MM.1S (cell line): ENCODE measurements at regions not wholly inside any gene's neighbourhood (a gene's known extent, or its start where the extent isn't known, plus 50 kb on each side); places are given as distances from the start of the nearest gene placed in this dataset.

Experiments
- DNase-seq: peaks from one replicate; pipeline ENCODE4 v3.0.0-alpha.2; 2015
- H2AFZ ChIP-seq: fragments of 300-600 bp; sonication (generic); 2 replicates; pipeline ENCODE4 v1.6.0; 2016; ENCODE audit warnings: antibody characterized with exemption, low read length
- H3F3A ChIP-seq: fragments of 300-600 bp; sonication (generic); 2 replicates; pipeline ENCODE4 v1.6.1; 2016; ENCODE audit warnings: mild to moderate bottlenecking, antibody characterized with exemption, low read length, moderate library complexity, mixed read lengths; ENCODE audit not compliant: insufficient read depth
- H3K27ac ChIP-seq: fragments of 300-600 bp; sonication (generic); 2 replicates; pipeline ENCODE4 v1.5.1; 2016; ENCODE audit warnings: mild to moderate bottlenecking, low read length
- H3K27me3 ChIP-seq: fragments of 300-600 bp; sonication (generic); replicated peaks from 2 replicates; pipeline ENCODE4 v1.6.0; 2016; ENCODE audit warnings: low read length; ENCODE audit not compliant: insufficient read depth
- H3K36me3 ChIP-seq: fragments of 300-600 bp; sonication (generic); replicated peaks from 2 replicates; pipeline ENCODE4 v1.6.1; 2016; ENCODE audit warnings: mild to moderate bottlenecking, low read length, mixed read lengths; ENCODE audit not compliant: insufficient read depth
- H3K4me1 ChIP-seq: fragments of 300-600 bp; sonication (generic); 2 replicates; pipeline ENCODE4 v1.6.1; 2016; ENCODE audit warnings: low read length, mixed read lengths
- H3K4me2 ChIP-seq: fragments of 300-600 bp; sonication (generic); 2 replicates; pipeline ENCODE4 v1.6.0; 2016; ENCODE audit warnings: low read depth, low read length
- H3K4me3 ChIP-seq: fragments of 300-600 bp; sonication (generic); 2 replicates; pipeline ENCODE4 v1.5.1; 2016; ENCODE audit warnings: low read length, mixed read lengths
- H3K79me2 ChIP-seq: fragments of 300-600 bp; sonication (generic); 2 replicates; pipeline ENCODE4 v1.6.1; 2016; ENCODE audit warnings: mixed run types, low read length, mixed read lengths
- H3K9ac ChIP-seq: fragments of 300-600 bp; sonication (generic); 2 replicates; pipeline ENCODE4 v1.6.1; 2016; ENCODE audit warnings: low read length, mixed read lengths
- H3K9me2 ChIP-seq: fragments of 300-600 bp; sonication (generic); replicated peaks from 2 replicates; pipeline ENCODE4 v1.6.1; 2016; ENCODE audit warnings: mild to moderate bottlenecking, low read length, mixed read lengths; ENCODE audit not compliant: insufficient read depth
- H3K9me3 ChIP-seq: fragments of 300-600 bp; sonication (generic); replicated peaks from 2 replicates; pipeline ENCODE4 v1.6.1; 2016; ENCODE audit warnings: mild to moderate bottlenecking, low read length, mixed read lengths; ENCODE audit not compliant: insufficient read depth
- H4K20me1 ChIP-seq: fragments of 300-600 bp; sonication (generic); 2 replicates; pipeline ENCODE4 v1.6.1; 2016; ENCODE audit warnings: mild to moderate bottlenecking, low read length, moderate library complexity, mixed read lengths; ENCODE audit not compliant: insufficient read depth
- EZH2 ChIP-seq: fragments of 300-600 bp; sonication (generic); optimal IDR thresholded peaks from 2 replicates; pipeline ENCODE3; 2017; ENCODE audit warnings: low read depth, mild to moderate bottlenecking, antibody characterized with exemption, low read length, mixed read lengths
- EZH2phosphoT487 ChIP-seq: fragments of 300-600 bp; sonication (generic); IDR thresholded peaks from 2 replicates; pipeline ENCODE4 v1.6.1; 2018; ENCODE audit warnings: antibody characterized with exemption, low read length
- TF ChIP-seq, protein P1 (sequence below): fragments of 300-600 bp; sonication (generic); IDR thresholded peaks from 2 replicates; pipeline ENCODE4 v1.5.1; 2016; ENCODE audit warnings: antibody characterized with exemption, low read length, mixed read lengths

DNA sequence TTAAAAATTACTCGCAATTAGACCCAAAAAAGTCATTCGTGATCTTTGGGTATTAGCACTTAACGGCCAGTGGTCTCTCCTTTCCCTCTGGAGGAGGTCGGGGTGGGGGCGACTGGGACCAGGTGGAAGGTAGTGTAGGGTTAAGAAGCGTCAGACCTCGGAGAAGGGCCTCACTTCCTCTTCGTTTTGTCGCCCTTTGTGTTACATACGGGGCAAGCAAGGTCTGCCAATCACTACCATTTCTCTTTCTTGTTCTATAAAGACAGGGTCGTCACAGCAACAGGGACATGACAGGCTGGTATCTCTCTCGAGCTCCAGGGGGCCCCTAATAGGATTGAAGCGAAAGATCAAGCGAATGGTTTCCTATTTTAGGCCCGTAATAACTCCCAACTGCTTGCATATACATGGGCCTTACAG, 136.6 kb downstream of the INSIG2 start:
- Histone ChIP-seq H3K4me2 (peak overlapping the region; percentile 99), H3K27ac (no peak overlapping the region), H3K9me3 (no peaks in the 10 kb centered on the region), H3K9ac (peak overlapping the region; percentile 82; the same call in 1 of the 2 replicates), H3K4me3 (peak overlapping the region; percentile 70), H3F3A (peaks cover 25% of the 10 kb centered on the region; the same call in 1 of the 2 replicates), H3K79me2 (no peaks in the 10 kb centered on the region), H3K9me2 (no peaks in the 10 kb centered on the region), H3K27me3 (no peaks in the 10 kb centered on the region), H3K4me1 (peaks cover 17% of the 10 kb centered on the region), H3K36me3 (no peaks in the 10 kb centered on the region), H4K20me1 (no peaks in the 10 kb centered on the region), H2AFZ (peak overlapping the region; percentile 95)
- no peak for DNase-seq
- no peak for TF ChIP-seq EZH2phosphoT487
- TF ChIP-seq EZH2 = no peak
- TF ChIP-seq, protein P1, sequence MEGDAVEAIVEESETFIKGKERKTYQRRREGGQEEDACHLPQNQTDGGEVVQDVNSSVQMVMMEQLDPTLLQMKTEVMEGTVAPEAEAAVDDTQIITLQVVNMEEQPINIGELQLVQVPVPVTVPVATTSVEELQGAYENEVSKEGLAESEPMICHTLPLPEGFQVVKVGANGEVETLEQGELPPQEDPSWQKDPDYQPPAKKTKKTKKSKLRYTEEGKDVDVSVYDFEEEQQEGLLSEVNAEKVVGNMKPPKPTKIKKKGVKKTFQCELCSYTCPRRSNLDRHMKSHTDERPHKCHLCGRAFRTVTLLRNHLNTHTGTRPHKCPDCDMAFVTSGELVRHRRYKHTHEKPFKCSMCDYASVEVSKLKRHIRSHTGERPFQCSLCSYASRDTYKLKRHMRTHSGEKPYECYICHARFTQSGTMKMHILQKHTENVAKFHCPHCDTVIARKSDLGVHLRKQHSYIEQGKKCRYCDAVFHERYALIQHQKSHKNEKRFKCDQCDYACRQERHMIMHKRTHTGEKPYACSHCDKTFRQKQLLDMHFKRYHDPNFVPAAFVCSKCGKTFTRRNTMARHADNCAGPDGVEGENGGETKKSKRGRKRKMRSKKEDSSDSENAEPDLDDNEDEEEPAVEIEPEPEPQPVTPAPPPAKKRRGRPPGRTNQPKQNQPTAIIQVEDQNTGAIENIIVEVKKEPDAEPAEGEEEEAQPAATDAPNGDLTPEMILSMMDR = no peak

DNA sequence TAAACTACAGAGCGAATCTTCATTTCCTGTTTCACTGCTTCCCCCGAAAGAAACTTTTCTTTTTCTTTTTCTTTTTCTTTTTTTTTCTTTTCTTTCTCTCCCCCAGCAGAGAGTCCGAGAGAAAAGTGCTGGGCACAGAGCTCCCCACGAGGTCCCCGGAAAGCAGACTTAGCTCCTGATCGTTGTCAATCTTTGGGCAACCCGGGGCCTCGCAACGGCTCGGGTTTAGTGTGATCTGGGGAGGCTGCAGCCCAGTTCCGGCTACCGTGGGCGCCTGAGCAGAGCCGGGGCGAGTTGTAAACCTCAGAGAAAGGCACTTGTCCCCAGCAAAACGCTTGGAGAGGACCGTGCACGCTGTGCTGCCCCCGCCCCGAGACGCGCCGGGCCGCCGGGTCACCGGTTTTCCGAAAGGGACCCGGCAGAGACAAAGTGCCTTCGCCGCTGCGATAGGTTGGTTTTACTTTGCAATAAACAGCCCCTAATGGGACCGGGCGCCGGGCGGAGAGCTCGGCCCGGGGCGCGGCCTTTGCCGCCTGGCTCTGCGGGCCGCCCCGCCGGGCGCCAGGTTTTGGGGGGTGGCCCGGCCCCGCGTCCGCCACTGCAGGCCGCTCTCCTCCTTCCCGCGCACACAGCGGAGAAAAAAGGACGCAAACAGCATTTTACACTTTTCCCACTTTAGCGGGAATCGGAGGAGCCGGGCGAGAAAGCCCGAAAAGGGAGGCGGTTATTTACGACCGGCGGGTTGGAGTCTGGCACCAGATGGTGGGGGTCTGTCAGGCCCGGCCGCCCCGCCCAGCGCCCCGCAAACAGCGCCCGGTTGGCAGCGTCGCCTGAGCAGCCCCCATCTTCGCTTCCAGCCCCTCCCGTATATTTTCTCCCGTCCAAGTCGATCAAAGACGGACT, 136.0 kb downstream of the INSIG2 start:
- Histone ChIP-seq H3K4me3 (peak overlapping the region; percentile 70), H3F3A (peaks cover 25% of the 10 kb centered on the region; the same call in 1 of the 2 replicates), H3K27me3 (no peaks in the 10 kb centered on the region), H4K20me1 (no peaks in the 10 kb centered on the region), H3K79me2 (no peaks in the 10 kb centered on the region), H3K4me2 (peak overlapping the region; percentile 99), H3K9ac (peak overlapping the region; percentile 82), H3K4me1 (peaks cover 17% of the 10 kb centered on the region), H3K9me3 (no peaks in the 10 kb centered on the region), H2AFZ (peak overlapping the region; percentile 95), H3K27ac (peak overlapping the region; percentile 77), H3K36me3 (no peaks in the 10 kb centered on the region), H3K9me2 (no peaks in the 10 kb centered on the region)
- peak; percentile 58 for DNase-seq
- TF ChIP-seq, protein P1 = no peak
- TF ChIP-seq EZH2 = no peak
- no peak for TF ChIP-seq EZH2phosphoT487

DNA sequence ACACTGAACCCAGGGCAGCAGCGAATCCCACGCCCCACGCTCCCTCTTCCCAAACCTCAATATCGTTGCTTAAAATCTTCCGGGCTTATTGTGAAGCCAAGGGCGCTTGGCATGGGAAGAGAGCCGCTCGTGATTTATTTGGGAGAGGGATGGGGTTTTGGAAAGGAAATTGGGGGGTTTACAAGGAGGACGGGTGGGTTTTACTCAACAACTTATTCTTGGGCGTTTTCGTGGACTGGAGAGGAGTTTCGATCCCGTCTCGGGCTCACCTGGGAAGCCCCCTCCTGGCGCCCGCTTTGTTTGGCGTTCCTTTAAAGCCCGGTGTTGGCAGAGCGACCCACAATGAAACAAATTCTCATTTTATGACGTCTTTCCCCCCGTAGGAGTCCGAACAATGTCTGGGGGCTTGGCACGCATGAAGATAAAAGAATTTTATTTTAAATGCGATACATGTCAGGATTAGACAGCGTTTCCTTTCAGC, 135.3 kb downstream of the INSIG2 start:
- peak; percentile 37 for DNase-seq
- Histone ChIP-seq H3K27me3 (no peaks in the 10 kb centered on the region), H3K9ac (peak overlapping the region; percentile 82), H3K4me3 (peak overlapping the region; percentile 70), H3K4me1 (peaks cover 17% of the 10 kb centered on the region), H3K27ac (peak overlapping the region; percentile 77), H3K9me3 (no peaks in the 10 kb centered on the region), H3F3A (peaks cover 25% of the 10 kb centered on the region; the same call in 1 of the 2 replicates), H3K79me2 (no peaks in the 10 kb centered on the region), H2AFZ (peak overlapping the region; percentile 95), H4K20me1 (no peaks in the 10 kb centered on the region), H3K4me2 (peak overlapping the region; percentile 99), H3K36me3 (no peaks in the 10 kb centered on the region), H3K9me2 (no peaks in the 10 kb centered on the region)
- TF ChIP-seq, protein P1 = no peak
- TF ChIP-seq EZH2phosphoT487 = no peak
- TF ChIP-seq EZH2 = no peak
